ENCODE measurements at regions not wholly inside any gene's neighbourhood (a gene's known extent, or its start where the extent isn't known, plus 50 kb on each side); places are given as distances from the start of the nearest gene placed in this dataset.

DNA sequence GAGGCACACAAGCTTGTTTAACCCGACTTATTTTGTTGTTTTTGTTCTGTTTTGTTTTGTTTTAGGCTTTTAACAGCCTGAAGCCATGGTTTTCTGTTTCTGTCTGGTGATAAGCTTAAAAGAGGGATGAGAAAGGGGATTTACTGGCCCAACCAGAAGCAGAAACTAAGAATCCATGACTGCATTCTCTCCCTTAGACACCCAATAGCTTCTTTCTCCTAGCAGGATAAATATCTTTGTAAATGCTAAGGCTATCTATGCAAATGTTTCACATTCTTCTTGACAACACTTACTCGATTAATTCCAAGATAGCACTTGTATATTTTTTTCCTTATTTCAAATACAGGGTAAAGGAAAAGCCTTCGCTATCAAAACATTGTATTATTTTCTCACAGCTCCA is 53.7 kb upstream of the SMAD1 start:
- DNase-seq (ENCODE audit: low read depth) = no peak

GRCh38 chr4:145427221-145427620 is 54.4 kb upstream of the SMAD1 start:
- no peak for DNase-seq (ENCODE audit: low read depth)

DNA sequence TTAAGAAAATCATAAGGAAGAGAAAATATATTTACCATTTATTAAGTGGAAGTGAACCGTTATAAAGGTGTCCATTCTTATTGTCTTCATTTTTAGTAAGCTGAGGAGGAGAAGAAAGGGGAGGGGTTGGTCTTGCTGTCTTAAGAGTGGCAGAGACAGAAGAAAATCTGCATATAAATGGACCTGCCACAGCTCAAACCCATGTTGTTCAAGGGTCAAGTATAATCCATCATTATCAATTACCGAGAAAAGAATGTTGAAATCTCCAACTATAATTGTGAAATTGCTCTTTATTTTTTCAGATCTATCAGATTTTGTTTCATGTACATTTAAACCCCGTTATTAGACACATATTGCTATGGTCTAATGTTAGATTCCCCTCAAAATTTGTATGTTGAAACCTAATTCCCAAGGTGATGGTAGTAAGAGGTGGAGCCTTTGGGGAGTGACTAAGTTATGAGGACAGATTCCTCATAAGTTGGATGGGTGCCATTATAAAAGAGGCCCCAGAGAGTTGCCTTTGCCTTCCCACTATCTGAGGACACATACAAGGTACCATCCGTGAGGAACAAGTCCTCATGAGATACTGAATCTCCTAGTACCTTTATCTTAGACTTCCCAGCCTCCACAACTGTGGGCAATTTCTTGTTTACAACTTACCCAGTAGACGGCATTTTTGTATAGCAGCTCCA is 58.5 kb upstream of the SMAD1 start:
- no peak for DNase-seq (ENCODE audit: low read depth)

DNA sequence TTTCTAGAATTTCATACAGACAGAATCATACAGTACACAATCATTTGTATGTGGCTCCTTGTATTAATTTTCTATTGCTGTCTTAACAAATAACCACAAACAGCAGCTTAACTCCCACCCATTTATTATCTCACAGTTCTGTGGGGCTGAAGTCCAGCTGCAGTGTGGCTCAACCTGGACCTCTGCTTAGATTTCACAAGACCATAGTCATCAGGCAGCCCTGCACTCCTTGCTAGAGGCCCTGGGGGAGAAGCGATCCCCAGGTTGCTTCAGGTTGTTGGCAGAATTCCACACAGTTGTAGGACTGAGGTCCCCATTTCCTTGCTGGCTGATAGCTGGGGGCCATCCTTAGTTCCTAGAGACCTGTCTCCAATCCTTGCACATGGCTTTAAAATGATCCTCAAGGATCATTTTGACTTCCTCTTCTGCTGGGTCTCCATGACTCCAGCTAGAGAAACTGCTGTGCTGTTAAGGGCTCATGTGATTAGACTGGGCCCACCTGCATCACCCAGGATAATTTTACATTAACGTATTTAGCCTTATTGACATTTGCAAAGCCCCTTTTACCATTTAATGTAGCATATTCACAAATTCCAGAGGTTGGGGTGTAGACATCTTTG is 60.9 kb upstream of the SMAD1 start:
- DNase-seq (ENCODE audit: low read depth) = no peak

DNA sequence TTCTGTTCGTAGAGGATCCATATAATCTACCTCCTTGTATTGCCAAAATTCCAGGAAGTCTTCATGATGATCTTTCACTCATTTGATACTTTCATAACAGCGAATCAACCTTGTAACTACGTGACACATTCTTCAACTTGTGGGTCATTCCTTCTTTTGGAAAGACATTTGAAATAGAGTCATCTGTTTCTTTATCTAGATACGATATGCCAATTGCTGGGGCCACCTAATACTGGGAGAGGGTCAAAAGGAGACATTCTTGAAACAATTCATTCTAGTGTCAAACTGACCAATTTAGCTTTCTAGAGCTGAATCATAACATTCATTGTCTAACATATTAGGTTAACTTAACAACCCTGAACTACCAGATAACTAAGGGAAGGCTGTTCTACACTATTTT is 62.9 kb upstream of the SMAD1 start:
- no peak for DNase-seq (ENCODE audit: low read depth)

GRCh38 chr4:145417348-145418130 is 64.1 kb upstream of the SMAD1 start:
- DNase-seq (ENCODE audit: low read depth) = no peak

DNA sequence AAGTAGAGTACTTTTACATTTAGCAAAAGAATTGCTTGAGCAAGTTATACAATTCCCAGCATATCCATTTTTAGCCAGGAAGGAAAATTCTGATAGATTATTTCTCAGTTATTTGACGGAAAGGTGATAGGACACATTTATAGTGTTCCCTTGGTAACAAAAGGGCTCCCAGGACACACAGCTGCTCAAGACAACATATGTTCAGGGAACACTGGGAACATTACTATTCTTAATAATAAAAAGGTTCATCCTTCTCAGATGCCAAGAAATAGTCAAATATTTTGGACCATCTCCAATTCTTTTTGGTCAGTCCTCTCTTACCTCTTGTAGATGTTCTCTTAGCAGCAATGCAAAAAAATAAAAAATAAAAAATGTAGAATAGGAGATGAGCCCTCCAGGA is 66.8 kb upstream of the SMAD1 start:
- DNase-seq (ENCODE audit: low read depth) = no peak

GRCh38 chr4:145414226-145414625 is 67.4 kb upstream of the SMAD1 start:
- DNase-seq (ENCODE audit: low read depth) = no peak

- DNase-seq (ENCODE audit: low read depth) = no peak
Observed at GRCh38 chr4:145406970-145407369, 74.7 kb upstream of the SMAD1 start.

- DNase-seq (ENCODE audit: low read depth) = no peak
Observed at GRCh38 chr4:145404761-145405160, 76.9 kb upstream of the SMAD1 start.

DNA sequence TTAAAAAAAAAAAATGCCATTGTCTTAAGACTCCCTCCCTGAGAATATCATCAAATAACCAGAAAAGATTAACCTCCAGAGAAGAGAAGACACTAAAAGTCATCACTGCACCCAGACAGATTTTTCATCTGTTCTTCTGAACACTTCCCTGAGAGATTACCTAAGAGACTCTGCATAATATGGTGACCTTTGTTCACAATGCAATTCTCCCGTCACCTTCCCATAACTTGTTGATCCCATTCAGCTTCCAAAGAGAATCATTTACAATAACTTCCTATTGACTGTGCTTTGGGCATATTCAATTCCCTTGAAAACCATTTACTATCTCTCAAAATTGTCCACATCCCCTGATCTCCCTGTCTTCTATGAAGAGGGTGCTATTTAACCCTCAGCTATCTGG is 85.1 kb upstream of the SMAD1 start:
- no peak for DNase-seq (ENCODE audit: low read depth)

- no peak for DNase-seq (ENCODE audit: low read depth)
Observed at GRCh38 chr4:145390571-145390970, 91.1 kb upstream of the SMAD1 start.

DNA sequence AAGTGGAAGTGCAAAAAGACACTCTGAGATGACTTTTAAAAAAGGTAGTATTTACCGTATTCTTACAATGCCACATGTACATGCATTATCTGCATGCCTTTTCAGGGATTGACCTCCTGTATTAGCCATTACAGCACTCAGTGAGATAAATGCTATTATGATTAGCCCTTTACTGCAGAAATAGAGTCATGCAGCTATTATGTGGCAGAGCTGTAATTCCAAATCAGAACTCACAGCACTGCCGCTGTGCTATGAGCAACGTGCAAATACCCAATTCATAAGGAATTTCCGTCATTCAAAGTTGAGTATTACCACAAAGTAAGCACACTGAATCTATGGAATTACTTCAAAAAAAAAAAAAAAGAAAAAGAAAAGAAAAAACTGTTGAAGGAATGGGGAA is 92.1 kb upstream of the SMAD1 start:
- no peak for DNase-seq (ENCODE audit: low read depth)

DNA sequence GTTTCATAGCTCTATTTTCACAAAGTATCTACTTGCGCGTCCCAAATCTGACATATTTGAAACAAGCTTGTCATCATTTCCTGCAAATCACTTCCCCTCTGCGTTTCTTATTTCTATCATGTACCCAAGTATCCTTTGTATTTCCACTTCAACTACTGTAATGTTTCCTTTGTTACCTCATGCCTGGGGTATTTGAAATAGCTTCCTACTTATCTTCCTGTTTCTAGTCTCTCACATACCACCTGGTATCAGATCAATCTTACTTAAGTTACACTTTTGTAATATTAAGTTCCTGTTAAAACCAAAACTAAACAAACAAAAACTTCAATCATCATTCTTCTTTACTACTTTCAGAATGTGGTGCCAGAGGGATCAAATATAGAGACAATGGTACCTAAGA is 93.6 kb upstream of the SMAD1 start:
- no peak for DNase-seq (ENCODE audit: low read depth)

GRCh38 chr4:145387079-145387478 is 94.6 kb upstream of the SMAD1 start:
- DNase-seq (ENCODE audit: low read depth) = no peak

DNA sequence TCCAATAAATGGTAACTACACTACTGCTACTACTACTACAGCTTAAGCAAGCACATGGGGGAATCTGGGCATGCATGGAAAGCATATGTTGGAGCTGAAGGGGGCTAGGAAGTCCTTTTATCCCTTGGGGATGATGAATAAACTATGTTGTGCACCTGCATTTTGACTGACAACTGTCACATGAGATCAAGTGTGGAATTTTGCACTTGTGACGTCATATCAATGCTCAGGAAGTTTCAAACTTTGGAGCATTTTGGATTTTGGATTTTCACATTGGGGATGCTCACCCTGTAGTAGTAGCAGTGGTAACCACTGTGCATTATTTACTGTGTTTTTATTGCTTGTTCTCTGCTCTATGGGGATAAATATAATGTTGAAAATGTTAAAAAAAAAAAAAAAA is 100.5 kb upstream of the SMAD1 start:
- no peak for DNase-seq (ENCODE audit: low read depth)

- DNase-seq (ENCODE audit: low read depth) = no peak
Observed at GRCh38 chr4:145380123-145380522, 101.5 kb upstream of the SMAD1 start.

GRCh38 chr4:145375416-145375815 is 106.2 kb upstream of the SMAD1 start:
- no peak for DNase-seq (ENCODE audit: low read depth)

GRCh38 chr4:145352438-145353145 is 129.1 kb upstream of the SMAD1 start:
- DNase-seq (ENCODE audit: low read depth) = no peak

DNA sequence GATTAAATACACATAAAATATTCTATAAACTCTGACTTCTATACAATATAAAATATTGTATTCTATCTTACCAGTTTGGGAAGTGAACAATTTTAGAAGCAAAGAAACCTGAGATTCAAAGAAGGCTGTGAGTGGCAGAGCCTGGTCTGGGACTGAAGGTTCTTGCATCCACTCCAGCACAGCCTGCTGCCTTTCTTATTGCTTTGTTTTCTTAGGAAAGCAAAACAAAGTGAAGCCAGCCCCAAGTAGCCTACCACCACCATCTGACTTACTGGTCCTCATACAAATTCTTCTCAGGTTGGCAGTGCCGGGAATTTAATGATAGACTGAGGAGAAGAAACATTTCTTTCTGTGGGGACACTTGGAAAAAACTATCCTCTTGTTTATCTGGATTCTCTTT is 129.7 kb upstream of the SMAD1 start:
- no peak for DNase-seq (ENCODE audit: low read depth)

DNA sequence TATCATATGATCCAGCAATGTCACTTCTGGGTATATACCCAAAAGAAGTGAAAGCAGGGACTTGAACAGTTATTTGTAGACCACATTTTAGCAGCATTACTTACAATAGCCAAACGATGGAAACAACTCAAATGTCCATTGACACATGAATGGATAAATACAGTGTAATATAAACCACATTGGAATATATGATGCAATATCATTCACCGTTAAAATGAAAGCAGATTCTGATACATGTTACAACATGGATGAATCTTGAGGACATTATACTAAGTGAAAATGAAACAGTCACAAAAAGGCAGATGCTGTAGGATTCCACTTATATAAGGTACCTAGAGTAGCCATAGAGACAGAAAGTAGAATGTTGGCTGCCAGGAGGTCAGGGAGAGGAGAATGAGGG is 130.5 kb upstream of the SMAD1 start:
- no peak for DNase-seq (ENCODE audit: low read depth)

- no peak for DNase-seq (ENCODE audit: low read depth)
Observed at GRCh38 chr4:145348291-145348690, 133.4 kb upstream of the SMAD1 start.

GRCh38 chr4:145347684-145348083 is 134.0 kb upstream of the SMAD1 start:
- DNase-seq (ENCODE audit: low read depth) = no peak
